ENCODE measurements at regions not wholly inside any gene's neighbourhood (a gene's known extent, or its start where the extent isn't known, plus 50 kb on each side); places are given as distances from the start of the nearest gene placed in this dataset.

DNA sequence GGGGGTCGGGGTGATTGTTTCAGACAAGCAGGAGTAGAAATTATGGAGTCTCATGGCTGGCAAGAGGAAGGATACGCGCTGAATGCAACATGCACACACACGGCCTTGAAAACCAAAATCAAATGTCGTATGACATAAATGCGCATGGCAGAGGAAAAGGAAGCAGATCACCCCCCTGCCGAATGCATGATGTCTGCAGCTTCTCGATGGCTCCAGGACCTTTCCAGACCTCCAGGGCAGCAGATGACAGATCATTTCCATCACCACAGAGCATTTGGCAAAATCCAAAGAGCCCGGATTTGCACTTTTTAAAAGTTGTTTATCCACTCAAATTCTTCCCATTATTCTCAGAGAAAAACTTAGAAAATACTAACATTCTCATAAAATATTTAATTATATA is 211.7 kb downstream of the NHLRC3 start:
- H3K4me3 ChIP-seq (ENCODE audit: insufficient read depth, low read length, poor library complexity, severe bottlenecking), result no peak overlapping the region
- H3K79me2 ChIP-seq (ENCODE audit: insufficient read depth, low read length), result no peaks in the 10 kb centered on the region
- H2AFZ ChIP-seq (ENCODE audit: low read depth, low read length, severe bottlenecking), result no peak overlapping the region
- H3K9ac ChIP-seq (ENCODE audit: low read length), result no peak overlapping the region
- H3F3A ChIP-seq (ENCODE audit: insufficient read depth), result no peaks in the 10 kb centered on the region
- no peaks in the 10 kb centered on the region for H3K9me3 ChIP-seq (ENCODE audit: insufficient read depth, low read length)
- no peak overlapping the region for H3K27ac ChIP-seq (ENCODE audit: low read depth, low read length)
- TF ChIP-seq, protein P1, sequence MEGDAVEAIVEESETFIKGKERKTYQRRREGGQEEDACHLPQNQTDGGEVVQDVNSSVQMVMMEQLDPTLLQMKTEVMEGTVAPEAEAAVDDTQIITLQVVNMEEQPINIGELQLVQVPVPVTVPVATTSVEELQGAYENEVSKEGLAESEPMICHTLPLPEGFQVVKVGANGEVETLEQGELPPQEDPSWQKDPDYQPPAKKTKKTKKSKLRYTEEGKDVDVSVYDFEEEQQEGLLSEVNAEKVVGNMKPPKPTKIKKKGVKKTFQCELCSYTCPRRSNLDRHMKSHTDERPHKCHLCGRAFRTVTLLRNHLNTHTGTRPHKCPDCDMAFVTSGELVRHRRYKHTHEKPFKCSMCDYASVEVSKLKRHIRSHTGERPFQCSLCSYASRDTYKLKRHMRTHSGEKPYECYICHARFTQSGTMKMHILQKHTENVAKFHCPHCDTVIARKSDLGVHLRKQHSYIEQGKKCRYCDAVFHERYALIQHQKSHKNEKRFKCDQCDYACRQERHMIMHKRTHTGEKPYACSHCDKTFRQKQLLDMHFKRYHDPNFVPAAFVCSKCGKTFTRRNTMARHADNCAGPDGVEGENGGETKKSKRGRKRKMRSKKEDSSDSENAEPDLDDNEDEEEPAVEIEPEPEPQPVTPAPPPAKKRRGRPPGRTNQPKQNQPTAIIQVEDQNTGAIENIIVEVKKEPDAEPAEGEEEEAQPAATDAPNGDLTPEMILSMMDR (IDR thresholded peaks at IDR 0.05; ENCODE audit: insufficient read depth, low read length, poor library complexity, severe bottlenecking), result no peak
- no peak for TF ChIP-seq EZH2phosphoT487 (conservative IDR thresholded peaks at IDR 0.05; ENCODE audit: low read length)
- no peaks in the 10 kb centered on the region for H3K27me3 ChIP-seq (ENCODE audit: low read length)
- no peaks in the 10 kb centered on the region for H3K36me3 ChIP-seq (ENCODE audit: low read length)
- no peak overlapping the region for H3K4me2 ChIP-seq (ENCODE audit: low read depth, low read length, poor library complexity, severe bottlenecking)
- H3K9me2 ChIP-seq (replicated peaks; ENCODE audit: insufficient read depth, low read length), result no peaks in the 10 kb centered on the region
- no peaks in the 10 kb centered on the region for H4K20me1 ChIP-seq (ENCODE audit: low read depth, low read length)

DNA sequence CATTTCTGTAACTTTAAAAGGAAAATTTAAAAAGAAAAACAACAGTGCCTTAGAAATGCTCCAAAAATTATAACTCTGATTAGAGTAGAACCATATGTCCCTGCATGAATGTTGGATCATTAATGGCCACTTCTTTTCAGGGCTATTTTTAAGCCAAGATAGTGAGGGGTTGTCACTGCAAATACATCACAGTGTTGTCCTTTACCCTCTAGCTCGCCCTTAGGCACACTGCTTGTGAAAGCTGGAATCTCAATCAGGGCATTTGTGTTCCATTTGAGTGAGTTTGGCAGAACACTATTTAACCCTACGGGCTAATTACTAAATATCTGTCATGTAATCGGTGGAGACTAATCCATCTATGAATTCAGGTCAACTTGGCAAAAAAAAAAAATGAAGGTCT is 212.2 kb downstream of the NHLRC3 start:
- Histone ChIP-seq H3K4me2 (ENCODE audit: low read depth, low read length, poor library complexity, severe bottlenecking) (no peak overlapping the region), H3K9me2 (replicated peaks; ENCODE audit: insufficient read depth, low read length) (no peaks in the 10 kb centered on the region), H3K4me3 (ENCODE audit: insufficient read depth, low read length, poor library complexity, severe bottlenecking) (no peak overlapping the region), H3F3A (ENCODE audit: insufficient read depth) (no peaks in the 10 kb centered on the region), H2AFZ (ENCODE audit: low read depth, low read length, severe bottlenecking) (no peak overlapping the region), H3K36me3 (ENCODE audit: low read length) (no peaks in the 10 kb centered on the region), H4K20me1 (ENCODE audit: low read depth, low read length) (no peaks in the 10 kb centered on the region), H3K27ac (ENCODE audit: low read depth, low read length) (no peak overlapping the region), H3K79me2 (ENCODE audit: insufficient read depth, low read length) (no peaks in the 10 kb centered on the region), H3K9me3 (ENCODE audit: insufficient read depth, low read length) (no peaks in the 10 kb centered on the region), H3K9ac (ENCODE audit: low read length) (no peak overlapping the region), H3K27me3 (ENCODE audit: low read length) (no peaks in the 10 kb centered on the region)
- TF ChIP-seq, protein P1 (IDR thresholded peaks at IDR 0.05; ENCODE audit: insufficient read depth, low read length, poor library complexity, severe bottlenecking), result no peak
- TF ChIP-seq EZH2phosphoT487 (conservative IDR thresholded peaks at IDR 0.05; ENCODE audit: low read length), result no peak

DNA sequence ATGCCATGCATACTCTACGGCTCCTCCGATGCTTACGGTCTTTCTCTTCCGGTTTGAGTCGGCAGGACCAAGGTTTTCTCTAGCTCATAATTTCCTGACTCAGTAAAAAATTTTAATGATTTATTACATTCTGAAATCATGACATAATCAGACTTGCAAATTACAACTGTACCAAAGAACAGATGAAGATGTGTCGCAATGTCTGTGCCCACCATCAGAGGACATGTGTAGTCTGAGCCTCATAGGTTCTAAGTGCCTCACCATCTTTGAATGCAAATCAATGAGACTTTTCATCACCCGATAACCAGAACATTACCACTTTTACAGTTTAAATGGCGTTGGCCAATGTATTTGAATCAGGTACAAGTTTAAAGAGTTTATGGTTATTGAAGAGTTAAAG is 213.1 kb downstream of the NHLRC3 start:
- Histone ChIP-seq H3K9me2 (replicated peaks; ENCODE audit: insufficient read depth, low read length) (no peaks in the 10 kb centered on the region), H3K4me3 (ENCODE audit: insufficient read depth, low read length, poor library complexity, severe bottlenecking) (no peak overlapping the region), H3K4me2 (ENCODE audit: low read depth, low read length, poor library complexity, severe bottlenecking) (no peak overlapping the region), H3K79me2 (ENCODE audit: insufficient read depth, low read length) (no peaks in the 10 kb centered on the region), H3K9ac (ENCODE audit: low read length) (no peak overlapping the region), H3K36me3 (ENCODE audit: low read length) (no peaks in the 10 kb centered on the region), H3K27me3 (ENCODE audit: low read length) (no peaks in the 10 kb centered on the region), H3F3A (ENCODE audit: insufficient read depth) (no peaks in the 10 kb centered on the region), H4K20me1 (ENCODE audit: low read depth, low read length) (no peaks in the 10 kb centered on the region), H3K9me3 (ENCODE audit: insufficient read depth, low read length) (no peaks in the 10 kb centered on the region), H2AFZ (ENCODE audit: low read depth, low read length, severe bottlenecking) (no peak overlapping the region), H3K27ac (ENCODE audit: low read depth, low read length) (no peak overlapping the region)
- TF ChIP-seq, protein P1 (IDR thresholded peaks at IDR 0.05; ENCODE audit: insufficient read depth, low read length, poor library complexity, severe bottlenecking), result no peak
- no peak for TF ChIP-seq EZH2phosphoT487 (conservative IDR thresholded peaks at IDR 0.05; ENCODE audit: low read length)

Data from SU-DHL-6 (cell line).